Hepatic stellate cell (primary cell): ENCODE measurements at regions not wholly inside any gene's neighbourhood (a gene's known extent, or its start where the extent isn't known, plus 50 kb on each side); places are given as distances from the start of the nearest gene placed in this dataset.
"Not testable (repeated sequence)": the region's sequence is repeated elsewhere in the genome, so short reads cannot be mapped to it uniquely, and the experiment has no call there.

Source experiments
- DNase-seq: peaks from one replicate; pipeline ENCODE4 v3.0.0; 2011; ENCODE audit warnings: low spot score

- DNase-seq: no peak
Observed at GRCh38 chr12:47373554-47374150, 293.9 kb upstream of the AMIGO2 start.

DNA sequence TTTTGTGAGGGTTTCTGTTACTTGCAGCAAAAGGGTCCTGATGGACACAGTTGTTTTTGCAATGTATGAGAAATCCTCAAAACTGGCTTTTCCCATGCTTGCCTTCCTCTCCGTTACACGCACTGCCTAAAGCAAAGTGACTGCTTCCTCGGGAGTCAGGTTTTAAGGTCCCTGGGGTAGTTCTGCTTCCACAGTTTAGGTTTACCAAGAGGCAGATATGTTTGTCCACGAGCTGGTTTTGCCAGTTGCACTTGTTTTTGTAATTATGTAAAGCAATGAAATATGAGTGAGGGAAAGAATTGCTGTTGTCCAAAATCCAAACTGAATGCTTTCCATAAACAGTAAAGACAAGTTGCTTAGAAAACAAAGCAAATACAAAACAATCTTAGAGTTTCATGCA is 290.7 kb upstream of the AMIGO2 start:
- no peak for DNase-seq

DNA sequence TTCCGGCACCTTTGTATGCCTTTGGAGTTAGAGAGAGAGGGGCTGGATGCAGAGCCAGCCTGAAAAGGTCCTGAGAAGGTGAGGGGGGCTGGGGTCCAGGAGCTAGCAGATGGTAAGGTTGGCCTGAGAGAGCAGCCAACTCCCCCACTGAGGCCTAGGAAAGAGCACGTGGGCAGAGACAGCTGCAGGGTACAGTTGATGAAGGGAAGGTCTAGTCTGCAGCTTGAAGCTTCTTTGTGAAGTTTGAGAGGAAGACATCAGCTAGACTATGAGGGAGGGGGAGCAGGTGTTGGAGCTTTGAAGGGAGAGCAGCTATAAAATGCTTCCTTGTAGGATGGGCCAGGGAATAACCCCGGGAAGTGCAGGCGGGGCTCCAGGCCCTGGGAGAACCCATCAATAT is 289.3 kb upstream of the AMIGO2 start:
- no peak for DNase-seq

DNA sequence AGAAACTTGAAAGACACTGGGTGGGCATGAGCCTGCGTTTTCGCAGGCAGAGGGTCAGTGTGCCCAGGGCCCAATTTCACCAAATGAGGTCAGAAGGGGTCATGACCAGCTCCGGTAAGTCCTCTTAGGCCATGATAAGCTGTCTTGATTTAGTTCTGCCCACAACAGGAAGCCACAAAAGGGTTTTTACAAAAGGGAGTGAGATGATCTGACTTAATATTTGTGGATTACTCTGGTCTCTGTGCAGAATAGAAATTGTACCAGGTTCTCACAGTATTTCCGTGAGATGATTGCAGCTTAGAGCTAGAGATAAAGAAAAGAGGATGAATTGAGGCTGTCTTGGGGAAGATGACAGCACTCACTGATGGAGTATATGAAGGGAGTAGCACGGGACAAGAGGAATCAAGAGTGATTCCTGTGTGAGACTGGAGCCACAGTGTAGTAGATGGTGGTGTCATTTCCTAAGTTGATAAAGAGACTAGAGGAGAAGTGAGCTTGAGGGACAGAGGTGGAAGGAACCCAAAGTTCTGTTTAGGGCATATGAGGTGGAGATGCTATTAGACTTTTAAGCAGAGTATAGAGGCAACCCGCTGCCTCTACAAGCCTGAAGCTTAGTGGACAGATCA is 288.3 kb upstream of the AMIGO2 start:
- DNase-seq: no peak

GRCh38 chr12:47366579-47366978 is 286.8 kb upstream of the AMIGO2 start:
- DNase-seq: no peak

- DNase-seq: no peak
Observed at GRCh38 chr12:47366157-47366556, 286.4 kb upstream of the AMIGO2 start.

DNA sequence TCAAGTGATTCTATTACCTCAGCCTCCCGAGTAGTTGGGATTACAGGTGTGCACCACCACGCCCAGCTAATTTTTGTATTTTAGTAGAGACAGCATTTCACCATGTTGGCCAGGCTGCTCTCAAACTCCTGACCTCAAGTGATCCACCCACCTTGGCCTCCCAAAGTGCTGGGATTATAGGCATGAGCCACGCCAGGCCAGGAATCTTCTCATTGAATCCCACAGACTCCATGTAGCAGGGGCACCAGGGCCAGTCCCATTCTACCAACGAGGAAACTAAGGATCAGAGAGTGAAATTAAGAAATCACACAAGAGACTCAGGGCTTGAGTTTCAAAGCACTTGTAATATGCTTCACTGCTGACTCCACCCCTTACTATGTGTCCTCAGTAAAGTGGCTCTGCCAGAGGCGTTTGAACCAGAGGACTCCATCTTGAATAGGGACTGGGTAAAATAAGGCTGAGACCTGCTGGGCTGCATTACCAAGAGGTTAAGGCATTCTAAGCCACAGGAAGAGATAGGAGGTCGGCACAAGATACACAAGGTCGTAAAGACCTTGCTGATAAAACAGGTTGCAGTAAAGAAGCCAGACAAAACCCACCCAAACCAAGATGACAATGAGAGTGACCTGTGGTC is 285.8 kb upstream of the AMIGO2 start:
- not testable (repeated sequence) for DNase-seq

DNA sequence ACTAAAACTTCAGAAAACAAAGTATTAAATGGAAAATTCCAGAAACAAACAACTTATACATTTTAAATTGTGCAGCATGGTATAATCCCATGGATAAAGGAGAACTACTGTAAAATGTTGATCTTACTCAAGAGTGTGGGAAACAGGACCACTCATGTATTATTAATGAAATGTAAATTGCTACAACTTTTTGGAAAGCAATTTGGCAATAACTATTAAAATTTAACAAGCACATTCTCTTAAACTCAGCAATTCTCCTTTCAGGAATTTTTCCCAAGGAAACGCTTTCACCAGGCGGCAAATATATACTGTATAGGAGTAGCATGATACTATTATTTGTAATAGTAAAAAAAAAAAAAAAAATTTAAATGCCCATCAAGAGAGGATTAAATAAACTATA is 284.5 kb upstream of the AMIGO2 start:
- no peak for DNase-seq

DNA sequence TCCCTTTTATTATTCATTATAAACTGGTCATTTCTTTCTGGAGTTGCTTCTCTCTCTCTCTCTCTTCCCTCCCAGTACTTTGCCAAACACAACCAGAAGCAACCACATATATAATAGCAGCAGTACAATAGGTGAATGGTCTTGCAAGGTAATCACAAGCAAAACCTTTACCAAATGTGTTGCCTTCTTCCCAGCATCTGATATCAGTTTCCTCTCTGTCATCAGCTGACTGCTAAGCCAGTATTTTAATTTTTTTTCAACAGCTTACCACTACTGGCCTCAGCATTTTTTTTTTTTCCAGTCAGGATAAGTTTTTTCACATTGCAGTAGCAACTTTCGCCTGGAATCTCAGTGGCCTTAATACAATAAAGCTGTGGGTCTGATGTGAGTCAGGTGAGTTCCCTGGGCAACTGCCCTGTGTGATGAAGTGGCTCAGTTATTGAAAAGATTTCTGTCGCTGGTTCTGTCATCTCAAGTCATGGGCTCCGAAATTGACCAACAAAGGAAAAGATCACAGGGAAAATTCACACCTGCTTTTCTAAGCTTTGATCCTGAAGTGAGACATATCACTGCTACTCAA is 282.5 kb upstream of the AMIGO2 start:
- no peak for DNase-seq

GRCh38 chr12:47361389-47362021 is 281.7 kb upstream of the AMIGO2 start:
- DNase-seq: no peak

DNA sequence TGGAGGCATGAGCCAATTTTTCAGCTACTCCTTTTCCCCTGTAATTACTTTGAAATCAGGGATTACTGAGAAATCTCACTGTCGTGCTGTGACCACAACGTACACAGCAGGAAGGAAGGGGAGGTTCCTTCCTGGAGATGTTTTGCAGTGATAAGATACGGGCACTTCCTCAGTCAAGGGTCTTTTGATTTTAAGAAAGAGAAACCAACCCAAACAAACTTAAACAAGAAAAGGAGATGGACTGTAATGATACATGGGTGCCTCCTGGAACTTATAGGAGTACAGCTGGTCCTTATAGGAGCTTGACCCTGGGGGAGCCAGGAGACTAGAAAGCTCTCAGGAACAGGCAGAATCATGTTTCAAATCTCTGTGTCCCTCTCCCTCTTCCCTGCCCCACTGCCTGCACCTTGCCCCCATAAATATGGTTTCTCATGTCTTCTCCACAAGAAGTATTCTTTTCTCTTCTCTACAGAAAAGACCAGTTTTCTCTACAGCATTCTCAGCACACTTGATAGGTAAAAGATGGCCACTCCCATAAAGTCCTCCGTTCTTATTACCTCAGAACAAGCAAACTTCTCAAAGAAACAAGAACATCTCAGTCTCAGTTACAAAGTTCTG is 281.1 kb upstream of the AMIGO2 start:
- DNase-seq: no peak

DNA sequence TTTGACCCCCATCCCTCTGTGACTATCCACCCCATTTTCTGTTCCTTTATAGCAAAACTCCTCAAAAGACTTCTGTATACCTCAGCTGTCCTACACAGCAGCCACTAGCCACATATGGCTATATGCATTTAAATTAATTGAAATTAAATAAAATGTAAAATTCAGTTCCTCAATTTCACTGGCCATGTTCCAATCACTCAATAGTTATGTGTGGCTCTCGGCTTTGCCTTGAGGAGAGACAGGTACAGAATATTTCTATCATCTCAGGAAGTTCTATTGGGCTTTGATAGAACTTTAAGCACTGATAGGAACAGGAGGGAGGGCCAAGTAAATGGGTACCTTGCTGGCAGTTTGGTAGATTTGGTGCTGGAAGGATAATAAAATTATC is 280.3 kb upstream of the AMIGO2 start:
- DNase-seq: no peak

DNA sequence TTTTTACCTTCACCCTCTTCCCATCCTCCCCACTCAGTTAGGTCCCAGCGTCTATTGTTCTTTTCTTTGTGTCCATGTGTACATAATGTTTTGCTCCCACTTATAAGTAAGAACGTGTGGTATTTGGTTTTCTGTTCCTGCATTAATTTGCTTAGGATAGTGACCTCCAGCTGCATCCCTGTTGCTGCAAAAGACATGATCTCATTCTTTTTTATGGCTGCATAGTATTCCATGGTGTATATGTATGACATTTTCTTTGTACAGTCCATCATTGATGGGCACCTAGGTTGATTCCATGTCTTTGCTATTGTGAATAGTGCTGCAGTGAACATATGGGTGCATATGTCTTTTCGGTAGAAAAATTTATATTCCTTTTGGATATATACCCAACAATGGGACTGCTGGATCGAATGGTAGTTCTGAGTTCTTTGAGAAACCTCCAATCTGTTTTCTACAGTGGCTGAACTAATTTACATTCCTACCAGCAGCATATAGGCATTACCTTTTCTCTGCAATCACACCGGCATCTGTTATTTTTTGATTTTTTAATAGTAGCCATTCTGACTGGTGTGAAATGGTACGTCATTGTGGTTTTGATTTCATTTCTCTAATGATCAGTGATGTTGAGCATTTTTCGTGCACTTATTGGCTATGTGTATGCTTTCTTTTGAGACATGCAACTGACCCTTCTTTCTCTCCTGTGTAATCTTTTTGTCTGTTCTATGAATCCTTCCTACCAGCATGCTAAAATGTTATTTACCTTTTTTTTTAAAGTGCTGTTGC is 279.7 kb upstream of the AMIGO2 start:
- DNase-seq: no peak

GRCh38 chr12:47357006-47357405 is 277.2 kb upstream of the AMIGO2 start:
- DNase-seq: not testable (repeated sequence)

- DNase-seq: no peak
Observed at GRCh38 chr12:47356129-47356700, 276.5 kb upstream of the AMIGO2 start.

DNA sequence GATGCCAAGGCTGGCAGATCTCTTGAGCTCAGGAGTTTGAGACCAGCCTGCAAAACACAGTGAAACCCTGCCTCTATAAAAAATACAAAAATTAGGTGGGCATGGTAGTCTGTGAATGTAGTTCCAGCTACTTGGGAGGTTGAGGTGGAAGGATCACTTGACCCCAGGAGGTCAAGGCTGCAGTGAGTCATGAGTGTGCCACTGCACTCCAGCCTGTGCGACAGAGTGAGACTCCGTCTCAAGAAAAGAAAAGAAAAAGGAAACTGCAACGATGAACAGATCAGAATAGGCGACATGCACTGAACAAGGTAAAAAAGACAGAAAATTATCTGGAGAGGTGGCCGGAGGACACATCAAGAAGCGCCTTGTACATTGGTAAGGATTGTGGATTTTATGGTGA is 273.7 kb upstream of the AMIGO2 start:
- no peak for DNase-seq

- no peak for DNase-seq
Observed at GRCh38 chr12:47352067-47352466, 272.3 kb upstream of the AMIGO2 start.

GRCh38 chr12:47351526-47351925 is 271.8 kb upstream of the AMIGO2 start:
- DNase-seq: no peak

DNA sequence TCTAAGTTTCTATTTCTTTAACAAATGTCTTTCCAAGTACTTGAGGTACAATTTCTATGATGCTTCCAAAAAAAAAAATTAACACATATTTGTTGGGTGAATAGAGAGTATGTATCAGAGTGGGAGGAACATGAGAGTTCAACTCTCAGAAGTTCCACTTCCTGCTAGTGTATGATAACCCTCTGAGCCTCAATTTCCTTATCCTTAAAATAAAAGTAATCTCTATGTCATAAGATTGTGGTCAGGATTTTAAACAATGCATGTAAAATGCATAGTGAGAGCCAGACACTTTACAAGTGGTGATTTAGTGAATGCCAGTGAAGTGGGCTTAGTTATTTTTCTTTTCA is 270.3 kb upstream of the AMIGO2 start:
- no peak for DNase-seq

GRCh38 chr12:47349137-47350061 is 269.6 kb upstream of the AMIGO2 start:
- no peak for DNase-seq
